ENCODE measurements at regions not wholly inside any gene's neighbourhood (a gene's known extent, or its start where the extent isn't known, plus 50 kb on each side); places are given as distances from the start of the nearest gene placed in this dataset.

GRCh38 chr18:59060551-59060950, 79.1 kb upstream of the SEC11C start:
- TF ChIP-seq, protein P1, sequence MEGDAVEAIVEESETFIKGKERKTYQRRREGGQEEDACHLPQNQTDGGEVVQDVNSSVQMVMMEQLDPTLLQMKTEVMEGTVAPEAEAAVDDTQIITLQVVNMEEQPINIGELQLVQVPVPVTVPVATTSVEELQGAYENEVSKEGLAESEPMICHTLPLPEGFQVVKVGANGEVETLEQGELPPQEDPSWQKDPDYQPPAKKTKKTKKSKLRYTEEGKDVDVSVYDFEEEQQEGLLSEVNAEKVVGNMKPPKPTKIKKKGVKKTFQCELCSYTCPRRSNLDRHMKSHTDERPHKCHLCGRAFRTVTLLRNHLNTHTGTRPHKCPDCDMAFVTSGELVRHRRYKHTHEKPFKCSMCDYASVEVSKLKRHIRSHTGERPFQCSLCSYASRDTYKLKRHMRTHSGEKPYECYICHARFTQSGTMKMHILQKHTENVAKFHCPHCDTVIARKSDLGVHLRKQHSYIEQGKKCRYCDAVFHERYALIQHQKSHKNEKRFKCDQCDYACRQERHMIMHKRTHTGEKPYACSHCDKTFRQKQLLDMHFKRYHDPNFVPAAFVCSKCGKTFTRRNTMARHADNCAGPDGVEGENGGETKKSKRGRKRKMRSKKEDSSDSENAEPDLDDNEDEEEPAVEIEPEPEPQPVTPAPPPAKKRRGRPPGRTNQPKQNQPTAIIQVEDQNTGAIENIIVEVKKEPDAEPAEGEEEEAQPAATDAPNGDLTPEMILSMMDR (IDR thresholded peaks at IDR 0.05): no peak
- TF ChIP-seq POLR2A (IDR thresholded peaks at IDR 0.05): no peak

Data from adrenal gland (tissue), 5 donors.